Endothelial cell of umbilical vein (primary cell): ENCODE measurements at regions not wholly inside any gene's neighbourhood (a gene's known extent, or its start where the extent isn't known, plus 50 kb on each side); places are given as distances from the start of the nearest gene placed in this dataset.

Experiments
- BruUV-seq: library from RNA; stranded (reverse); fragments of 400-500 nt; replicated peaks from 2 replicates; lab custom pipeline; 2021; lab: Mats Ljungman, UMichigan
- CTCF ChIA-PET: fragments of 300-600, 350-600 bp; sonication (Branson Sonifier 250); formaldehyde crosslinking; loops from one replicate; lab custom pipeline; 2021; ENCODE audit warnings: antibody characterized with exemption, inconsistent platforms; lab: Charles Lee
- POLR2A ChIA-PET: fragments of 300-600, 350-600 bp; sonication (Branson Sonifier 250); formaldehyde crosslinking; loops from one replicate; lab custom pipeline; 2021; ENCODE audit warnings: antibody characterized with exemption, inconsistent platforms; lab: Charles Lee
- DNase-seq: peaks from one replicate; pipeline ENCODE4 v3.0.0-alpha.2; 2011; ENCODE audit warnings: low read depth, low spot score
- FAIRE-seq: peaks from 2 replicates; lab custom pipeline; 2011; peaks lifted over from hg19 to GRCh38; lab: Jason Lieb, UNC
- H2AFZ ChIP-seq: 2 replicates; pipeline ENCODE4 v1.6.0; 2012; ENCODE audit warnings: low read depth, low read length, control low read depth, inconsistent platforms
- H3K27ac ChIP-seq: 2 replicates; pipeline ENCODE4 v1.5.1; 2011; ENCODE audit warnings: low read depth, mild to moderate bottlenecking, control low read depth, low read length, moderate library complexity; ENCODE audit not compliant: insufficient read depth
- H3K27me3 ChIP-seq, 2 experiments: 2 replicates each; pipeline versions ENCODE4 v1.6.0 to v1.6.1; 2011; ENCODE audit warnings: low read length in 2 of 2, mixed read lengths in 1 of 2; ENCODE audit not compliant: control insufficient read depth in 2 of 2, insufficient read depth in 2 of 2
- H3K36me3 ChIP-seq, 2 experiments: 2 replicates in 1 of 2; 3 replicates in 1 of 2; pipeline ENCODE4 v1.5.1; 2011; ENCODE audit warnings: low read length in 2 of 2, mild to moderate bottlenecking in 1 of 2, moderate library complexity in 1 of 2; ENCODE audit not compliant: control insufficient read depth in 2 of 2, insufficient read depth in 2 of 2; ENCODE audit errors: extremely low read depth in 1 of 2
- H3K4me1 ChIP-seq: 3 replicates; pipeline ENCODE4 v1.5.1; 2011; ENCODE audit warnings: mild to moderate bottlenecking, low read length; ENCODE audit not compliant: control insufficient read depth, insufficient read depth; ENCODE audit errors: extremely low read depth
- H3K4me2 ChIP-seq: 2 replicates; pipeline ENCODE4 v1.6.1; 2011; ENCODE audit warnings: low read length, control low read depth, mixed read lengths; ENCODE audit not compliant: insufficient read depth
- H3K4me3 ChIP-seq, 3 experiments: fragments of 200-600 bp in 1 of 3; sonication (generic), shearing (Covaris generic) in 1 of 3; replicated peaks in 1 of 3; 2 replicates each; pipeline ENCODE4 v1.5.1; 2011 to 2016; ENCODE audit warnings: control low read depth in 3 of 3, low read length in 3 of 3, mild to moderate bottlenecking in 2 of 3, inconsistent platforms in 1 of 3, low read depth in 1 of 3, moderate library complexity in 1 of 3; ENCODE audit not compliant: insufficient read depth in 1 of 3
- H3K79me2 ChIP-seq: 2 replicates; pipeline ENCODE4 v1.6.0; 2012; ENCODE audit warnings: low read length, inconsistent platforms; ENCODE audit not compliant: control insufficient read depth, insufficient read depth
- H3K9ac ChIP-seq: replicated peaks from 2 replicates; pipeline ENCODE3; 2011; ENCODE audit warnings: low read length, control low read depth; ENCODE audit not compliant: insufficient read depth; ENCODE audit errors: extremely low read depth
- H3K9me1 ChIP-seq: replicated peaks from 3 replicates; pipeline ENCODE4 v1.6.0; 2011; ENCODE audit warnings: mild to moderate bottlenecking, low read length; ENCODE audit not compliant: control insufficient read depth, insufficient read depth; ENCODE audit errors: extremely low read depth
- H3K9me3 ChIP-seq: replicated peaks from 2 replicates; pipeline ENCODE4 v1.5.1; 2012; ENCODE audit warnings: low read length, inconsistent platforms; ENCODE audit not compliant: control insufficient read depth, insufficient read depth
- H4K20me1 ChIP-seq: replicated peaks from 2 replicates; pipeline ENCODE3; 2011; ENCODE audit warnings: mild to moderate bottlenecking, low read length; ENCODE audit not compliant: control insufficient read depth, insufficient read depth; ENCODE audit errors: extremely low read depth
- EZH2 ChIP-seq: IDR thresholded peaks from 2 replicates; pipeline ENCODE4 v1.6.1; 2012; ENCODE audit warnings: borderline replicate concordance, low read depth, mild to moderate bottlenecking, moderate library complexity, low read length, inconsistent platforms; ENCODE audit not compliant: severe bottlenecking
- FOS ChIP-seq: IDR thresholded peaks from 2 replicates; pipeline ENCODE4 v1.6.1; 2011; ENCODE audit warnings: mild to moderate bottlenecking, low read length, moderate library complexity, borderline replicate concordance; ENCODE audit not compliant: insufficient read depth
- GATA2 ChIP-seq: IDR thresholded peaks from 2 replicates; pipeline ENCODE4 v1.7.0; 2011; ENCODE audit warnings: low read depth, mild to moderate bottlenecking, moderate library complexity, mixed read lengths, low read length; ENCODE audit not compliant: insufficient read length, insufficient read depth
- JUN ChIP-seq: IDR thresholded peaks from 2 replicates; pipeline ENCODE4 v1.6.1; 2011; ENCODE audit warnings: borderline replicate concordance, low read depth; ENCODE audit not compliant: insufficient read length, insufficient read depth
- MAX ChIP-seq: IDR thresholded peaks from 2 replicates; pipeline ENCODE4 v1.6.1; 2011; ENCODE audit not compliant: insufficient read depth, insufficient read length
- MYC ChIP-seq: IDR thresholded peaks from one replicate; pipeline ENCODE4 v1.6.1; 2011; ENCODE audit warnings: mild to moderate bottlenecking, low read depth, low read length
- POLR2A ChIP-seq: IDR thresholded peaks from 2 replicates; pipeline ENCODE4 v1.6.1; 2012; ENCODE audit warnings: low read depth, mild to moderate bottlenecking, control low read depth, low read length
- POLR2AphosphoS5 ChIP-seq: IDR thresholded peaks from 2 replicates; pipeline ENCODE4 v1.6.1; 2012; ENCODE audit warnings: low read depth, mild to moderate bottlenecking, control low read depth, low read length, moderate library complexity; ENCODE audit not compliant: insufficient read depth
- dilution Hi-C: fragments of 300-500 bp; cut with MboI; formaldehyde crosslinking; loops from one replicate; pipeline ENCODE4 v1.15.0; 2019; ENCODE audit warnings: low sequenced_read_pairs; ENCODE audit not compliant: extremely low pct_ligation_motif_present
- intact Hi-C: fragments of 100-400 bp; cut with micrococcal nuclease; formaldehyde crosslinking; loops from one replicate; pipeline ENCODE4 v1.10.0; 2022
- TF ChIP-seq, protein P1 (sequence below), 2 donors: IDR thresholded peaks; 1 replicate in 1 of 2; 2 replicates in 1 of 2; pipeline ENCODE4 v1.5.1; 2011; ENCODE audit warnings: low read length in 2 of 2, mild to moderate bottlenecking in 2 of 2, moderate library complexity in 2 of 2, control low read depth in 1 of 2, inconsistent platforms in 1 of 2, low read depth in 1 of 2; ENCODE audit not compliant: insufficient read depth in 1 of 2; ENCODE audit errors: extremely low read depth in 1 of 2

DNA sequence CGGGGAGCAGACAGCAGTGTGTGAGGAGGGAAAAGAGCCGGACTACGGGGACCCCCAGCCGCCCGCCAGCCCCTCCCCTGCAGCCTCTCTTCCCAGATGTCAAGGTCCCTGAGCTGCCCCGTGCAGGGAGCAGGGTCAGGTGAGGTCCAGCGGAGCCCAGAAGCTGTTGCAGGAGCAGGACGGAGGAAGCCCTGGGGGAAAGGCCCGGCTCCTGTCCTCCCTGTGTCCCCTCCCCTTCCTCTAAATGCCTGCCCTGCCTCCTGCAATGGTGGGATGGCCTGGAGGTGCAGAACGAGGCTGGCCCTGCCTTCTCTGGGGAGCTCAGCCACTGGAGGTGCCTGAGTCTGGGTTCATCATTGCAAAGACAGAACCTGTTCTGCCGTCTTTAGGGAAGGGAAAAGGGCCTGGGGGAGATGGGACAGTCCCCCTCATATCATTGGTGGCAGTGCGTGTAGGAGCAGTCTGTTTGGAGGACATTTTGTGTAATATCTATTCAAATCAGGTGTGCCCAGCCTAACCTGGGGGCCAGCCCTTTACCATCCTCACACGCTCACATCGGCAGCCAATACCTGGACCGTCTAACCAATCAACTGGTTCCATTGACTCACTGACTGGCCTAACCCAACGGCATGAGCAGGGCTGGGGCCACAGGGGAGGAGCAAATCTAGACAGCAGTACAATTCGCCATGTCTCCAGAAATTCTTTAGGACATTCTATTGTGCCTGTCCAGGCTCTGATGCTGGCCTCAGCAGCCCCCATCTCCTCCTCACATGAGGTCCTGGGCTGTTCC, 364.1 kb upstream of the SFSWAP start:
- Histone ChIP-seq H3K79me2 (no peaks in the 10 kb centered on the region), H3K27me3 (no peaks in the 10 kb centered on the region), H3K4me1 (no peaks in the 10 kb centered on the region), H3K4me3 (no peak overlapping the region), H2AFZ (no peak overlapping the region), H3K9ac (no peak overlapping the region), H3K9me3 (peaks cover 5% of the 10 kb centered on the region), H3K4me2 (no peak overlapping the region), H4K20me1 (no peaks in the 10 kb centered on the region), H3K27ac (no peak overlapping the region), H3K36me3 (no peaks in the 10 kb centered on the region), H3K9me1 (no peaks in the 10 kb centered on the region)
- no peak for TF ChIP-seq POLR2AphosphoS5
- TF ChIP-seq, protein P1, sequence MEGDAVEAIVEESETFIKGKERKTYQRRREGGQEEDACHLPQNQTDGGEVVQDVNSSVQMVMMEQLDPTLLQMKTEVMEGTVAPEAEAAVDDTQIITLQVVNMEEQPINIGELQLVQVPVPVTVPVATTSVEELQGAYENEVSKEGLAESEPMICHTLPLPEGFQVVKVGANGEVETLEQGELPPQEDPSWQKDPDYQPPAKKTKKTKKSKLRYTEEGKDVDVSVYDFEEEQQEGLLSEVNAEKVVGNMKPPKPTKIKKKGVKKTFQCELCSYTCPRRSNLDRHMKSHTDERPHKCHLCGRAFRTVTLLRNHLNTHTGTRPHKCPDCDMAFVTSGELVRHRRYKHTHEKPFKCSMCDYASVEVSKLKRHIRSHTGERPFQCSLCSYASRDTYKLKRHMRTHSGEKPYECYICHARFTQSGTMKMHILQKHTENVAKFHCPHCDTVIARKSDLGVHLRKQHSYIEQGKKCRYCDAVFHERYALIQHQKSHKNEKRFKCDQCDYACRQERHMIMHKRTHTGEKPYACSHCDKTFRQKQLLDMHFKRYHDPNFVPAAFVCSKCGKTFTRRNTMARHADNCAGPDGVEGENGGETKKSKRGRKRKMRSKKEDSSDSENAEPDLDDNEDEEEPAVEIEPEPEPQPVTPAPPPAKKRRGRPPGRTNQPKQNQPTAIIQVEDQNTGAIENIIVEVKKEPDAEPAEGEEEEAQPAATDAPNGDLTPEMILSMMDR (IDR thresholded peaks at IDR 0.05; ENCODE audit: extremely low read depth in 1 of 2, insufficient read depth in 1 of 2, low read depth in 1 of 2, low read length in 2 of 2) = no peak
- TF ChIP-seq FOS = no peak
- TF ChIP-seq GATA2 = no peak
- TF ChIP-seq POLR2A = no peak
- dilution Hi-C loops = no loop called here
- FAIRE-seq (no peak), DNase-seq (no peak)
- BruUV-seq = no TSS peak
- POLR2A ChIA-PET = no interaction called here
- CTCF ChIA-PET = no interaction called here
- intact Hi-C loops = no loop called here

DNA sequence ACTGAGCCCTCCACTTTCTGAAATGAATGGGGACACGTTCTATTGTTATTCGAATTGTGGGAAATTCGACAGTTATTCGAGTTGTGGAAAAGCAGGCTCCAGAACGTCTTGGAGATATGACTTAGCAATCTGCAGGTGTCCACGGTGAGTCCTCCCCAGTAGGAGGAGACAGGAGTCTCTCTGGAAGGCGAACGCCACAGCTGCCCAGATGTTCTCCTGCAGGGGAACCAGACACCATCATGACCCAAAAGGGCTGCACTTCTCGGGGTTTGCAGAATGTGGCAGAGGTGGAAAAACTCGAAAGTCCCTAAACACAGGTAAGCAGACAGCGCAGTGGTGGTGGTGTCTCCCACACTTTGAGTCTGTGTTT, 363.6 kb upstream of the SFSWAP start:
- POLR2A ChIA-PET = no interaction called here
- H3K79me2 ChIP-seq = no peaks in the 10 kb centered on the region
- no peak overlapping the region for H3K4me2 ChIP-seq
- H3K9me3 ChIP-seq = peaks cover 5% of the 10 kb centered on the region
- H3K27me3 ChIP-seq = no peaks in the 10 kb centered on the region
- no peak overlapping the region for H3K4me3 ChIP-seq
- no peak overlapping the region for H3K9ac ChIP-seq
- no peaks in the 10 kb centered on the region for H3K9me1 ChIP-seq
- CTCF ChIA-PET = no interaction called here
- H2AFZ ChIP-seq = no peak overlapping the region
- H3K27ac ChIP-seq = no peak overlapping the region
- DNase-seq (no peak), FAIRE-seq (no peak)
- dilution Hi-C loops = no loop called here
- H4K20me1 ChIP-seq = no peaks in the 10 kb centered on the region
- no peaks in the 10 kb centered on the region for H3K36me3 ChIP-seq
- BruUV-seq = no TSS peak
- TF ChIP-seq MAX (no peak), POLR2AphosphoS5 (no peak), EZH2 (no peak), JUN (no peak), FOS (no peak), GATA2 (no peak), MYC (no peak), POLR2A (no peak)
- TF ChIP-seq, protein P1 (IDR thresholded peaks at IDR 0.05; ENCODE audit: extremely low read depth in 1 of 2, insufficient read depth in 1 of 2, low read depth in 1 of 2, low read length in 2 of 2) = no peak
- H3K4me1 ChIP-seq = no peaks in the 10 kb centered on the region
- intact Hi-C loops = no loop called here
